Fibroblast of lung (primary cell): ENCODE measurements at regions not wholly inside any gene's neighbourhood (a gene's known extent, or its start where the extent isn't known, plus 50 kb on each side); places are given as distances from the start of the nearest gene placed in this dataset.

Experiments used
- CTCF ChIP-seq, 2 donors: IDR thresholded peaks in 1 of 2; conservative IDR thresholded peaks in 1 of 2; 1 replicate in 1 of 2; 2 replicates in 1 of 2; pipeline ENCODE4 v1.5.1; 2011 to 2012; ENCODE audit warnings: low read length in 2 of 2, control low read depth in 1 of 2, inconsistent platforms in 1 of 2, low read depth in 1 of 2, mild to moderate bottlenecking in 1 of 2
- EZH2 ChIP-seq: IDR thresholded peaks from 2 replicates; pipeline ENCODE4 v1.5.1; 2012; ENCODE audit warnings: low read length, control low read depth, mild to moderate bottlenecking; ENCODE audit errors: missing control alignments

GRCh38 chrX:104324461-104325212, 69.9 kb upstream of the ESX1 start:
- TF ChIP-seq CTCF (conservative IDR thresholded peaks at IDR 0.05 in 1 of 2, IDR thresholded peaks at IDR 0.05 in 1 of 2; ENCODE audit: low read depth in 1 of 2, low read length in 2 of 2) (no peak), EZH2 (no peak)
